Ishikawa (cell line): ENCODE measurements at regions not wholly inside any gene's neighbourhood (a gene's known extent, or its start where the extent isn't known, plus 50 kb on each side); places are given as distances from the start of the nearest gene placed in this dataset.

ENCODE experiments used
- CEBPB ChIP-seq: IDR thresholded peaks from 2 replicates; pipeline ENCODE4 v1.6.1; 2012
- CREB1 ChIP-seq: IDR thresholded peaks from 2 replicates; pipeline ENCODE4 v1.6.1; 2012; ENCODE audit warnings: low read depth
- EGR1 ChIP-seq: IDR thresholded peaks from 2 replicates; pipeline ENCODE4 v1.6.1; 2012
- EP300 ChIP-seq: IDR thresholded peaks from 2 replicates; pipeline ENCODE4 v1.6.1; 2012; ENCODE audit warnings: borderline replicate concordance
- FOXM1 ChIP-seq: IDR thresholded peaks from 2 replicates; pipeline ENCODE4 v1.6.1; 2012; ENCODE audit warnings: low read depth, borderline replicate concordance
- NFIC ChIP-seq: IDR thresholded peaks from 2 replicates; pipeline ENCODE4 v1.6.1; 2012
- RAD21 ChIP-seq: IDR thresholded peaks from 2 replicates; pipeline ENCODE4 v1.6.1; 2012; ENCODE audit warnings: low read depth
- TAF1 ChIP-seq: IDR thresholded peaks from 2 replicates; pipeline ENCODE4 v1.6.1; 2012; ENCODE audit warnings: low read depth, mild to moderate bottlenecking
- TEAD4 ChIP-seq: IDR thresholded peaks from 2 replicates; pipeline ENCODE4 v1.6.1; 2012
- USF1 ChIP-seq: IDR thresholded peaks from 2 replicates; pipeline ENCODE4 v1.6.1; 2012
- YY1 ChIP-seq: IDR thresholded peaks from 2 replicates; pipeline ENCODE4 v1.6.1; 2012; ENCODE audit warnings: low read depth
- ZBTB7A ChIP-seq: IDR thresholded peaks from 2 replicates; pipeline ENCODE4 v1.6.1; 2012; ENCODE audit warnings: low read depth
- TF ChIP-seq, protein P1 (sequence below): IDR thresholded peaks from 2 replicates; pipeline ENCODE4 v1.6.1; 2012; ENCODE audit warnings: low read depth, mild to moderate bottlenecking
- TF ChIP-seq, protein P2 (sequence below): IDR thresholded peaks from 2 replicates; pipeline ENCODE4 v1.6.1; 2012

GRCh38 chr10:105605918-105606317 is 964.8 kb downstream of the SORCS3 start:
- TF ChIP-seq EP300 (no peak), USF1 (no peak), TAF1 (no peak)
- TF ChIP-seq, protein P1, sequence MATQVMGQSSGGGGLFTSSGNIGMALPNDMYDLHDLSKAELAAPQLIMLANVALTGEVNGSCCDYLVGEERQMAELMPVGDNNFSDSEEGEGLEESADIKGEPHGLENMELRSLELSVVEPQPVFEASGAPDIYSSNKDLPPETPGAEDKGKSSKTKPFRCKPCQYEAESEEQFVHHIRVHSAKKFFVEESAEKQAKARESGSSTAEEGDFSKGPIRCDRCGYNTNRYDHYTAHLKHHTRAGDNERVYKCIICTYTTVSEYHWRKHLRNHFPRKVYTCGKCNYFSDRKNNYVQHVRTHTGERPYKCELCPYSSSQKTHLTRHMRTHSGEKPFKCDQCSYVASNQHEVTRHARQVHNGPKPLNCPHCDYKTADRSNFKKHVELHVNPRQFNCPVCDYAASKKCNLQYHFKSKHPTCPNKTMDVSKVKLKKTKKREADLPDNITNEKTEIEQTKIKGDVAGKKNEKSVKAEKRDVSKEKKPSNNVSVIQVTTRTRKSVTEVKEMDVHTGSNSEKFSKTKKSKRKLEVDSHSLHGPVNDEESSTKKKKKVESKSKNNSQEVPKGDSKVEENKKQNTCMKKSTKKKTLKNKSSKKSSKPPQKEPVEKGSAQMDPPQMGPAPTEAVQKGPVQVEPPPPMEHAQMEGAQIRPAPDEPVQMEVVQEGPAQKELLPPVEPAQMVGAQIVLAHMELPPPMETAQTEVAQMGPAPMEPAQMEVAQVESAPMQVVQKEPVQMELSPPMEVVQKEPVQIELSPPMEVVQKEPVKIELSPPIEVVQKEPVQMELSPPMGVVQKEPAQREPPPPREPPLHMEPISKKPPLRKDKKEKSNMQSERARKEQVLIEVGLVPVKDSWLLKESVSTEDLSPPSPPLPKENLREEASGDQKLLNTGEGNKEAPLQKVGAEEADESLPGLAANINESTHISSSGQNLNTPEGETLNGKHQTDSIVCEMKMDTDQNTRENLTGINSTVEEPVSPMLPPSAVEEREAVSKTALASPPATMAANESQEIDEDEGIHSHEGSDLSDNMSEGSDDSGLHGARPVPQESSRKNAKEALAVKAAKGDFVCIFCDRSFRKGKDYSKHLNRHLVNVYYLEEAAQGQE, result no peak

- no peak for TF ChIP-seq YY1
- no peak for TF ChIP-seq USF1
- no peak for TF ChIP-seq EGR1
Measured at GRCh38 chr10:105605104-105605503, 964.0 kb downstream of the SORCS3 start.

GRCh38 chr10:105598207-105598606 is 957.1 kb downstream of the SORCS3 start:
- TF ChIP-seq TAF1 (no peak), CEBPB (no peak), NFIC (no peak)
- TF ChIP-seq, protein P2, sequence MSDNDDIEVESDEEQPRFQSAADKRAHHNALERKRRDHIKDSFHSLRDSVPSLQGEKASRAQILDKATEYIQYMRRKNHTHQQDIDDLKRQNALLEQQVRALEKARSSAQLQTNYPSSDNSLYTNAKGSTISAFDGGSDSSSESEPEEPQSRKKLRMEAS, result no peak
- TF ChIP-seq, protein P1, result no peak

DNA sequence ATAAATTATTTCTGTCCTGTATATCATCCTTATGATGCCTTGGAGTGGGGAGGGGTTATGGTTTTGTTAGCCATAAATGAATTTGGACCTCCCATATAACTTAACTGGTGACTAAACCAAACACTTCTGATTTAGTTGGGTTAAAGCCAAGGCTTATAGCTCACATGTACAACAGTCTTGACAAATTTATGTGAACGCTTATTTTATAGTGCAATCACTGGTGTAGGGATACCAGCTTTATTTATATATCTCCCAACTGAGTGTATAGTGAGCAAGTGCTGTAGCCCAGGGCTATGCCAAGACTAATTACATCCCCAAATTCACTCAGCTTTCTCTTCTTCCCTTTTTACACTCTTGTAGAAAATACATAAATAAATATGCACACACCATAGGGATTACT is 956.2 kb downstream of the SORCS3 start:
- TF ChIP-seq TEAD4 (no peak), YY1 (no peak), NFIC (no peak), USF1 (no peak), ZBTB7A (no peak), TAF1 (no peak), CREB1 (no peak), EP300 (no peak), FOXM1 (no peak)
- TF ChIP-seq, protein P2, result no peak

GRCh38 chr10:105596749-105597148 is 955.7 kb downstream of the SORCS3 start:
- TF ChIP-seq EGR1 (no peak), NFIC (no peak), TEAD4 (no peak), CREB1 (no peak), TAF1 (no peak)
- TF ChIP-seq, protein P2, result no peak

GRCh38 chr10:105594296-105594695 is 953.2 kb downstream of the SORCS3 start:
- TF ChIP-seq, protein P1, result no peak
- TF ChIP-seq ZBTB7A, result no peak
- no peak for TF ChIP-seq RAD21
